LNCaP clone FGC (cell line): ENCODE measurements at regions not wholly inside any gene's neighbourhood (a gene's known extent, or its start where the extent isn't known, plus 50 kb on each side); places are given as distances from the start of the nearest gene placed in this dataset.
A peak's percentile ranks its signal among the peaks of the same experiment; 100 is the strongest.

Experiments used
- DNase-seq: peaks from one replicate; pipeline ENCODE4 v3.0.0-alpha.2; 2011; ENCODE audit warnings: low read depth
- H3K4me3 ChIP-seq: 2 replicates; pipeline ENCODE4 v1.5.1; 2011; ENCODE audit warnings: mild to moderate bottlenecking, low read depth, low read length, control low read depth
- CTCF ChIP-seq: IDR thresholded peaks from 2 replicates; pipeline ENCODE4 v1.5.1; 2012; ENCODE audit warnings: mild to moderate bottlenecking; ENCODE audit not compliant: control insufficient read depth, insufficient read depth; ENCODE audit errors: extremely low read depth

- H3K4me3 ChIP-seq: no peak overlapping the region
- TF ChIP-seq CTCF: no peak
- no peak for DNase-seq
Measured at GRCh38 chr6:14716499-14717146, 529.2 kb upstream of the JARID2 start.

GRCh38 chr6:14717307-14717706, 528.6 kb upstream of the JARID2 start:
- no peak for TF ChIP-seq CTCF
- no peak overlapping the region for H3K4me3 ChIP-seq
- DNase-seq: no peak

DNA sequence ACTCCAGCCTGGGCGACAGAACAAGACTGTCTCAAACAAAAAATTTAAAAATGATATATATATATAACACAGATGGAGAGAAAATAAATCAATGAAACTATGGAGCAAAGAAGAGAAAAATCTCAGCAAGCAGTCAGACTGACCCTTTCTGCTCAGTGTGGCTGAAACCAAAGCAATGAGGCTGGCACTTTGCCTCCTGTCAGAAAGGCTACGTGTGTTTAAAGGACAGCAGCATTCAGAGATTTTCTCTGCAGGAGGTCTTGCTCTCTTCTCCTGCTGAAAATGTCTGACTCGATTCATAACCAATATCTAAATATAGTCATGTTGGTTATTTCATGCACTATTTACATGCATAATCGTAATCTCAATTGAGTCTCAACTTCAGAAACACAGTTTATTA, 527.0 kb upstream of the JARID2 start:
- H3K4me3 ChIP-seq: no peak overlapping the region
- DNase-seq: no peak
- TF ChIP-seq CTCF: no peak

DNA sequence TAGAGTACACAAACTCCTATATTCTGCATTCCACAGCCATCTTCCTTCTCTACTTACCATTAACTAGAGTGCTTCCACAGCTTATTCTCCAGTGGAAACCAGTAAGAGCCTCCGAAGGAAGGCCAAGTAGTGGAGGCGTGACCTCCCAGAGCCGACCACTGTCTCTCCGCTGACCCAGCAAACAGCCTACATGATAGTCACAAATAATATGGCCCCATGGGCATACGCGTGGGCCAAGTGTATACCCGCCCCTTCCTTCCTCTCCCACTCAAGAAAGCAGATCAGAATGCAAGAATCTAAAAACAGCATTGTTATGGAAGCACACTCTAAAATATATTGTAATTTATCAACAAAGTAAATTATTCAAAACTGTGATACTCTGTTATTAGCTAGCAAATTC, 526.6 kb upstream of the JARID2 start:
- no peak for DNase-seq
- no peak overlapping the region for H3K4me3 ChIP-seq
- TF ChIP-seq CTCF: no peak

- H3K4me3 ChIP-seq: no peak overlapping the region
- DNase-seq: no peak
- TF ChIP-seq CTCF: no peak
Measured at GRCh38 chr6:14720411-14721102, 525.3 kb upstream of the JARID2 start.

DNA sequence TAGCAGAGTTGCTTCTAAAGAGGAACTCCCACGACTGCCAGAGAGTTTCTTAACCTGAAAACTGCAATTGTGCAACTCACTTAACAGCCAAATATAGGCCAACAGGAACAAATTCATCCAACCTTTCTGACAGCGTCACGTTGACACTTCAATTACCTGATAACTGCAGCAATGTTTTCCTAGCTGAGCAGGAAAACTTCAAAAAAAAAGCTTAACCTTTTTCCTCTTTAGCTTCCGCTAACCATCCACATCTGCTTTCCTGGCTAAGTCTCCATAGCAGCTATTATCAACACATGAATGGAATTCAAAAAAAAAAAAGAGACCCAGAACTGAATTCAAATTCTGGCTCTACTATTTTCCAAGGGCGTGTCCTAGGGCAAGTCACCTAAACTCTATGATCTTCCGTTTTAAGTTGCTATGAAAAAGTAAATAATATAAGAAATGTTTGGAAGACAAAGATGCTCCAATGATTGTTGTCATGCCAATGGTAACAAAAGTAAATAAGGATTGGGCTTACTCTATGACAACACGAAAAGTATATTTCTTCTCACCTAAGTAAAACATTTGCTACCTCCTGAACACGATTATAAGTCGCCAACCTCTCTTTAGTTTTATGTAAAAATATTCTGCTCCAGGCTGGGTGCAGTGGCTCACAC, 524.6 kb upstream of the JARID2 start:
- peak; percentile 22 for DNase-seq
- no peak for TF ChIP-seq CTCF
- H3K4me3 ChIP-seq: no peak overlapping the region

GRCh38 chr6:14722001-14722562, 523.8 kb upstream of the JARID2 start:
- no peak overlapping the region for H3K4me3 ChIP-seq
- TF ChIP-seq CTCF: no peak
- peak; percentile 66 for DNase-seq
